Fibroblast of lung (primary cell): ENCODE measurements at regions not wholly inside any gene's neighbourhood (a gene's known extent, or its start where the extent isn't known, plus 50 kb on each side); places are given as distances from the start of the nearest gene placed in this dataset.

ENCODE experiments used
- CTCF ChIP-seq, 2 donors: IDR thresholded peaks in 1 of 2; conservative IDR thresholded peaks in 1 of 2; 1 replicate in 1 of 2; 2 replicates in 1 of 2; pipeline ENCODE4 v1.5.1; 2011 to 2012; ENCODE audit warnings: low read length in 2 of 2, control low read depth in 1 of 2, inconsistent platforms in 1 of 2, low read depth in 1 of 2, mild to moderate bottlenecking in 1 of 2
- EZH2 ChIP-seq: IDR thresholded peaks from 2 replicates; pipeline ENCODE4 v1.5.1; 2012; ENCODE audit warnings: low read length, control low read depth, mild to moderate bottlenecking; ENCODE audit errors: missing control alignments

- TF ChIP-seq CTCF (conservative IDR thresholded peaks at IDR 0.05 in 1 of 2, IDR thresholded peaks at IDR 0.05 in 1 of 2; ENCODE audit: low read depth in 1 of 2, low read length in 2 of 2), result no peak
- TF ChIP-seq EZH2, result no peak
These were observed 876.1 kb upstream of the ADGRB3 start for GRCh38 chr6:67759001-67759400.
